ENCODE measurements at regions not wholly inside any gene's neighbourhood (a gene's known extent, or its start where the extent isn't known, plus 50 kb on each side); places are given as distances from the start of the nearest gene placed in this dataset.
A peak's percentile ranks its signal among the peaks of the same experiment; 100 is the strongest.

DNA sequence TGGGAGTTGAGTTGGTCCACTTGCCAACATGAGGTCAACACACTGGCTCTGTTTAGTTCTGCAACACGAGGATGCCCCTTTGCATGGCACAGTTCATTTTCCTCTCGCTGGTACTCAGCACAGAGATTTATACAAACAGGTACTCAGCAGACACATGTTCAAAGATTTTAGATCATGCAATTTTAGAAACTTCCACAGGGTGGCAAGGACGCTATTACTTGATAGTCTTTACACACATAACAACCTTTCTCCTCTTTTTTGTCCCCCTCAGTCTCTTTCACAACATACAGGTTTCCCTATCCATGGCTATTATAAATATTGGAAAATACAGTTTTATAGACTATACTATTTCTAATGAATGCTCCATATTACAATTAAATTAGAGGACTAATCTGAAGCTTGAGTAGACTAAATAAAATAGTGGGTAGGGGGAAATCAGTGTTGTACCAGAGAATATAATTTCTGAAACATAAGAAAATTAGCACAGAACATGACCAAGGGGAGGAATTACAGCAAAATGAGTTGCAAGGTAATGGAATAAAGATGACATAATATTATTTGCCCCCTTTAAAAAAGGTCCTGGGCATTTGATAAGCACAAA is 331.8 kb upstream of the BTBD3 start (continued):
- peak; percentile 3; the same call in 1 of the 2 replicates for TF ChIP-seq CEBPB (IDR thresholded peaks at IDR 0.05; ENCODE audit: low read depth, low read length)
- TF ChIP-seq SUZ12 (IDR thresholded peaks at IDR 0.05; ENCODE audit: low read length) = no peak
- TF ChIP-seq CTBP2 (IDR thresholded peaks at IDR 0.05; ENCODE audit: borderline replicate concordance, insufficient read depth, insufficient read length, low read length) = no peak

Measured in H1 (cell line).